ENCODE measurements at regions not wholly inside any gene's neighbourhood (a gene's known extent, or its start where the extent isn't known, plus 50 kb on each side); places are given as distances from the start of the nearest gene placed in this dataset.
A peak's percentile ranks its signal among the peaks of the same experiment; 100 is the strongest.

GRCh38 chr7:45389073-45389872 lies 184.9 kb upstream of the ADCY1 start:
- H3K4me3 ChIP-seq (ENCODE audit: low read length in 2 of 2), result no peak overlapping the region
- no peaks in the 10 kb centered on the region for H3K27me3 ChIP-seq (ENCODE audit: control insufficient read depth in 3 of 3, insufficient read depth in 3 of 3, low read depth in 1 of 3, low read length in 3 of 3)
- no peak overlapping the region for H2BK120ac ChIP-seq (ENCODE audit: low read depth, low read length)
- WGBS, 2 donors (ENCODE audit: extremely low coverage in 2 of 2, insufficient read length in 2 of 2, insufficient replicate concordance in 1 of 2), result no CpG with 5 or more reads among the region's 7 CpGs
- no peak overlapping the region for H2AK5ac ChIP-seq (ENCODE audit: low read depth, low read length)
- no peak for DNase-seq (ENCODE audit: low spot score)
- H3K36me3 ChIP-seq (replicated peaks in 1 of 2; ENCODE audit: control insufficient read depth in 2 of 2, insufficient read depth in 2 of 2, low read length in 2 of 2), result no peaks in the 10 kb centered on the region
- H3K4ac ChIP-seq (ENCODE audit: low read length), result no peak overlapping the region
- no peak overlapping the region for H2BK5ac ChIP-seq (ENCODE audit: low read length)
- no peak overlapping the region for H3K27ac ChIP-seq (replicated peaks; ENCODE audit: low read length)
- no peak overlapping the region for H3K9ac ChIP-seq (ENCODE audit: low read depth, low read length, poor library complexity)
- no peak overlapping the region for H3K14ac ChIP-seq (ENCODE audit: low read length)
- no peak overlapping the region for H2AFZ ChIP-seq (ENCODE audit: low read length)
- H3K4me2 ChIP-seq (ENCODE audit: insufficient read depth, low read length, poor library complexity, severe bottlenecking), result no peak overlapping the region
- peaks cover 0 to 8% of the 10 kb centered on the region in 2 donors for H3K9me3 ChIP-seq (replicated peaks in 1 of 2; ENCODE audit: control insufficient read depth in 2 of 2, insufficient read depth in 1 of 2, low read depth in 1 of 2, low read length in 2 of 2)
- no peak overlapping the region for H3K23ac ChIP-seq (ENCODE audit: low read depth, low read length, poor library complexity)
- no peak overlapping the region for H2BK12ac ChIP-seq (ENCODE audit: low read length)
- H3K79me1 ChIP-seq (ENCODE audit: low read depth, low read length), result no peaks in the 10 kb centered on the region
- H4K8ac ChIP-seq (ENCODE audit: low read depth, low read length), result no peak overlapping the region
- no peak overlapping the region for H3K18ac ChIP-seq (ENCODE audit: low read length)
- no peak overlapping the region for H2BK15ac ChIP-seq (ENCODE audit: low read length)
- no peak overlapping the region for H4K91ac ChIP-seq (ENCODE audit: low read depth, low read length, poor library complexity)
- H3K4me1 ChIP-seq (ENCODE audit: control insufficient read depth in 2 of 2, insufficient read depth in 1 of 2, low read depth in 1 of 2, low read length in 2 of 2), result no peaks in the 10 kb centered on the region

- Histone ChIP-seq H3K27ac (replicated peaks; ENCODE audit: low read length) (no peak overlapping the region), H2AFZ (ENCODE audit: low read length) (no peak overlapping the region), H2BK5ac (ENCODE audit: low read length) (no peak overlapping the region), H3K4ac (ENCODE audit: low read length) (no peak overlapping the region), H4K91ac (ENCODE audit: low read depth, low read length, poor library complexity) (no peak overlapping the region), H3K23ac (ENCODE audit: low read depth, low read length, poor library complexity) (no peak overlapping the region), H3K36me3 (replicated peaks in 1 of 2; ENCODE audit: control insufficient read depth in 2 of 2, insufficient read depth in 2 of 2, low read length in 2 of 2) (no peaks in the 10 kb centered on the region), H3K9ac (ENCODE audit: low read depth, low read length, poor library complexity) (no peak overlapping the region), H4K8ac (ENCODE audit: low read depth, low read length) (no peak overlapping the region), H3K4me1 (ENCODE audit: control insufficient read depth in 2 of 2, insufficient read depth in 1 of 2, low read depth in 1 of 2, low read length in 2 of 2) (no peaks in the 10 kb centered on the region), H3K9me3 (replicated peaks in 1 of 2; ENCODE audit: control insufficient read depth in 2 of 2, insufficient read depth in 1 of 2, low read depth in 1 of 2, low read length in 2 of 2) (peaks cover 0 to 9% of the 10 kb centered on the region in 2 donors), H3K14ac (ENCODE audit: low read length) (no peak overlapping the region), H3K27me3 (ENCODE audit: control insufficient read depth in 3 of 3, insufficient read depth in 3 of 3, low read depth in 1 of 3, low read length in 3 of 3) (no peaks in the 10 kb centered on the region), H2BK120ac (ENCODE audit: low read depth, low read length) (no peak overlapping the region), H3K4me2 (ENCODE audit: insufficient read depth, low read length, poor library complexity, severe bottlenecking) (no peak overlapping the region), H3K4me3 (ENCODE audit: low read length in 2 of 2) (no peak overlapping the region), H2BK12ac (ENCODE audit: low read length) (no peak overlapping the region), H3K79me1 (ENCODE audit: low read depth, low read length) (no peaks in the 10 kb centered on the region), H2BK15ac (ENCODE audit: low read length) (no peak overlapping the region), H3K18ac (ENCODE audit: low read length) (no peak overlapping the region), H2AK5ac (ENCODE audit: low read depth, low read length) (no peak overlapping the region)
- no peak for DNase-seq (ENCODE audit: low spot score)
- no CpG with 5 or more reads among the region's 4 CpGs for WGBS, 2 donors (ENCODE audit: extremely low coverage in 2 of 2, insufficient read length in 2 of 2, insufficient replicate concordance in 1 of 2)
These were observed 184.0 kb upstream of the ADCY1 start for GRCh38 chr7:45390180-45390579.

- Histone ChIP-seq H3K9ac (ENCODE audit: low read depth, low read length, poor library complexity) (no peak overlapping the region), H2BK5ac (ENCODE audit: low read length) (no peak overlapping the region), H3K27me3 (ENCODE audit: control insufficient read depth in 3 of 3, insufficient read depth in 3 of 3, low read depth in 1 of 3, low read length in 3 of 3) (no peaks in the 10 kb centered on the region), H4K91ac (ENCODE audit: low read depth, low read length, poor library complexity) (no peak overlapping the region), H3K79me1 (ENCODE audit: low read depth, low read length) (no peaks in the 10 kb centered on the region), H3K14ac (ENCODE audit: low read length) (no peak overlapping the region), H3K18ac (ENCODE audit: low read length) (no peak overlapping the region), H2BK15ac (ENCODE audit: low read length) (no peak overlapping the region), H2AFZ (ENCODE audit: low read length) (no peak overlapping the region), H3K23ac (ENCODE audit: low read depth, low read length, poor library complexity) (no peak overlapping the region), H3K27ac (replicated peaks; ENCODE audit: low read length) (no peak overlapping the region), H3K4me1 (ENCODE audit: control insufficient read depth in 2 of 2, insufficient read depth in 1 of 2, low read depth in 1 of 2, low read length in 2 of 2) (no peaks in the 10 kb centered on the region), H2BK120ac (ENCODE audit: low read depth, low read length) (no peak overlapping the region), H2AK5ac (ENCODE audit: low read depth, low read length) (no peak overlapping the region), H4K8ac (ENCODE audit: low read depth, low read length) (no peak overlapping the region), H3K9me3 (replicated peaks in 1 of 2; ENCODE audit: control insufficient read depth in 2 of 2, insufficient read depth in 1 of 2, low read depth in 1 of 2, low read length in 2 of 2) (peaks cover 0 to 9% of the 10 kb centered on the region in 2 donors), H3K4me2 (ENCODE audit: insufficient read depth, low read length, poor library complexity, severe bottlenecking) (no peak overlapping the region), H3K4ac (ENCODE audit: low read length) (no peak overlapping the region), H3K4me3 (ENCODE audit: low read length in 2 of 2) (no peak overlapping the region), H3K36me3 (replicated peaks in 1 of 2; ENCODE audit: control insufficient read depth in 2 of 2, insufficient read depth in 2 of 2, low read length in 2 of 2) (no peaks in the 10 kb centered on the region), H2BK12ac (ENCODE audit: low read length) (no peak overlapping the region)
- no peak for DNase-seq (ENCODE audit: low spot score)
- no CpG with 5 or more reads among the region's 5 CpGs for WGBS, 2 donors (ENCODE audit: extremely low coverage in 2 of 2, insufficient read length in 2 of 2, insufficient replicate concordance in 1 of 2)
These were observed 183.4 kb upstream of the ADCY1 start for GRCh38 chr7:45390731-45391130.

GRCh38 chr7:45391618-45392451 lies 182.3 kb upstream of the ADCY1 start:
- H2AK5ac ChIP-seq (ENCODE audit: low read depth, low read length), result no peak overlapping the region
- no peak overlapping the region for H3K14ac ChIP-seq (ENCODE audit: low read length)
- no peak overlapping the region for H3K27ac ChIP-seq (replicated peaks; ENCODE audit: low read length)
- H2BK12ac ChIP-seq (ENCODE audit: low read length), result no peak overlapping the region
- no peak overlapping the region for H3K4me2 ChIP-seq (ENCODE audit: insufficient read depth, low read length, poor library complexity, severe bottlenecking)
- H3K4me1 ChIP-seq (ENCODE audit: control insufficient read depth in 2 of 2, insufficient read depth in 1 of 2, low read depth in 1 of 2, low read length in 2 of 2), result no peaks in the 10 kb centered on the region
- H3K79me1 ChIP-seq (ENCODE audit: low read depth, low read length), result no peaks in the 10 kb centered on the region
- no peak overlapping the region for H2BK15ac ChIP-seq (ENCODE audit: low read length)
- H3K36me3 ChIP-seq (replicated peaks in 1 of 2; ENCODE audit: control insufficient read depth in 2 of 2, insufficient read depth in 2 of 2, low read length in 2 of 2), result peaks cover 0 to 2% of the 10 kb centered on the region in 2 donors
- no peak overlapping the region for H4K8ac ChIP-seq (ENCODE audit: low read depth, low read length)
- no peak overlapping the region for H3K18ac ChIP-seq (ENCODE audit: low read length)
- H3K23ac ChIP-seq (ENCODE audit: low read depth, low read length, poor library complexity), result no peak overlapping the region
- H3K4ac ChIP-seq (ENCODE audit: low read length), result no peak overlapping the region
- H4K91ac ChIP-seq (ENCODE audit: low read depth, low read length, poor library complexity), result peak overlapping the region; percentile 74
- H3K4me3 ChIP-seq (ENCODE audit: low read length in 2 of 2), result no peak overlapping the region
- H2BK120ac ChIP-seq (ENCODE audit: low read depth, low read length), result no peak overlapping the region
- peak overlapping the region; percentile 12 for H3K9ac ChIP-seq (ENCODE audit: low read depth, low read length, poor library complexity)
- no peaks in the 10 kb centered on the region for H3K27me3 ChIP-seq (ENCODE audit: control insufficient read depth in 3 of 3, insufficient read depth in 3 of 3, low read depth in 1 of 3, low read length in 3 of 3)
- H3K9me3 ChIP-seq (replicated peaks in 1 of 2; ENCODE audit: control insufficient read depth in 2 of 2, insufficient read depth in 1 of 2, low read depth in 1 of 2, low read length in 2 of 2), result peaks cover 0 to 10% of the 10 kb centered on the region in 2 donors
- WGBS, 2 donors (ENCODE audit: extremely low coverage in 2 of 2, insufficient read length in 2 of 2, insufficient replicate concordance in 1 of 2), result no CpG with 5 or more reads among the region's 38 CpGs
- no peak for DNase-seq (ENCODE audit: low spot score)
- no peak overlapping the region for H2BK5ac ChIP-seq (ENCODE audit: low read length)
- H2AFZ ChIP-seq (ENCODE audit: low read length), result no peak overlapping the region

Measured in neuronal stem cell (in vitro differentiated cells).